Tibial nerve (tissue), 4 donors: ENCODE measurements at regions not wholly inside any gene's neighbourhood (a gene's known extent, or its start where the extent isn't known, plus 50 kb on each side); places are given as distances from the start of the nearest gene placed in this dataset.

Source experiments
- DNase-seq, 2 donors: peaks; one replicate each; pipeline ENCODE4 v3.0.0-alpha.2; 2019; ENCODE audit warnings: low spot score in 2 of 2
- H3K27ac ChIP-seq, 4 donors: fragments of 200-600 bp; sonication (generic) in 3 of 4; one replicate each; pipeline ENCODE4 v1.5.1; 2017 to 2019; ENCODE audit warnings: mild to moderate bottlenecking in 1 of 4
- H3K27me3 ChIP-seq, 2 donors: fragments of 200-600 bp; sonication (generic) in 1 of 2; one replicate each; pipeline versions ENCODE4 v1.5.1 to v1.6.0; 2017 to 2019
- H3K36me3 ChIP-seq, 3 donors: fragments of 200-600 bp; sonication (generic); one replicate each; pipeline ENCODE4 v1.5.1; 2018 to 2019
- H3K4me1 ChIP-seq, 4 donors: fragments of 200-600 bp; sonication (generic) in 3 of 4; one replicate each; pipeline ENCODE4 v1.5.1; 2017 to 2019
- H3K4me3 ChIP-seq, 4 donors: fragments of 200-600 bp; sonication (generic) in 3 of 4; one replicate each; pipeline ENCODE4 v1.5.1; 2017 to 2019; ENCODE audit warnings: mild to moderate bottlenecking in 1 of 4, moderate library complexity in 1 of 4
- H3K9me3 ChIP-seq, 4 donors: fragments of 200-600 bp; sonication (generic) in 3 of 4; one replicate each; pipeline ENCODE4 v1.5.1; 2017 to 2019
- CTCF ChIP-seq, 5 experiments: fragments of 200-600 bp in 3 of 5; fragments of 450-650 bp in 2 of 5; sonication (generic) in 3 of 5; IDR thresholded peaks; one replicate each; pipeline ENCODE4 v1.5.1; 2016 to 2019; ENCODE audit warnings: antibody characterized with exemption in 5 of 5, mild to moderate bottlenecking in 3 of 5, moderate library complexity in 2 of 5
- EP300 ChIP-seq, 2 donors: sonication (generic); formaldehyde crosslinking; IDR thresholded peaks; one replicate each; pipeline ENCODE4 v1.6.1; 2017; ENCODE audit warnings: antibody characterized with exemption in 2 of 2, mild to moderate bottlenecking in 1 of 2
- POLR2A ChIP-seq, 2 donors: fragments of 450-650 bp; IDR thresholded peaks; one replicate each; pipeline ENCODE4 v1.6.1; 2017; ENCODE audit warnings: antibody characterized with exemption in 2 of 2, mild to moderate bottlenecking in 2 of 2, moderate library complexity in 2 of 2
- WGBS, 2 donors: methylation state at CpG; one replicate each; pipeline ENCODE4 v1.1.5; 2018; 5-methylcytosine and 5-hydroxymethylcytosine counted together

- Histone ChIP-seq H3K27ac (no peak overlapping the region), H3K27me3 (no peaks in the 10 kb centered on the region), H3K4me1 (no peaks in the 10 kb centered on the region), H3K4me3 (no peak overlapping the region), H3K36me3 (no peaks in the 10 kb centered on the region), H3K9me3 (no peaks in the 10 kb centered on the region)
- DNase-seq = no peak
- TF ChIP-seq POLR2A (IDR thresholded peaks at IDR 0.05) (no peak), CTCF (IDR thresholded peaks at IDR 0.05) (no peak), EP300 (IDR thresholded peaks at IDR 0.05) (no peak)
- 67 to 72% methylated on average over 3 of the region's 3 CpGs for WGBS, 2 donors
Observed at GRCh38 chr11:24375931-24376330, 120.9 kb upstream of the LUZP2 start.

- 88 to 97% methylated on average over 2 of the region's 2 CpGs for WGBS, 2 donors
- H3K27me3 ChIP-seq = no peaks in the 10 kb centered on the region
- no peak for DNase-seq
- TF ChIP-seq POLR2A (IDR thresholded peaks at IDR 0.05) = no peak
- TF ChIP-seq EP300 (IDR thresholded peaks at IDR 0.05) = no peak
- TF ChIP-seq CTCF (IDR thresholded peaks at IDR 0.05) = no peak
- no peak overlapping the region for H3K27ac ChIP-seq
- no peaks in the 10 kb centered on the region for H3K4me1 ChIP-seq
- no peaks in the 10 kb centered on the region for H3K9me3 ChIP-seq
- no peaks in the 10 kb centered on the region for H3K36me3 ChIP-seq
- no peak overlapping the region for H3K4me3 ChIP-seq
Observed at GRCh38 chr11:24383137-24383536, 113.7 kb upstream of the LUZP2 start.

- Histone ChIP-seq H3K27ac (no peak overlapping the region), H3K9me3 (no peaks in the 10 kb centered on the region), H3K36me3 (no peaks in the 10 kb centered on the region), H3K4me3 (no peak overlapping the region), H3K4me1 (no peaks in the 10 kb centered on the region), H3K27me3 (no peaks in the 10 kb centered on the region)
- TF ChIP-seq POLR2A (IDR thresholded peaks at IDR 0.05) (no peak), EP300 (IDR thresholded peaks at IDR 0.05) (no peak), CTCF (IDR thresholded peaks at IDR 0.05) (no peak)
- DNase-seq = no peak
- WGBS, 2 donors = 54 to 72% methylated on average over 3 of the region's 3 CpGs
Observed at GRCh38 chr11:24384240-24384639, 112.6 kb upstream of the LUZP2 start.

GRCh38 chr11:24386546-24387397 is 110.1 kb upstream of the LUZP2 start:
- Histone ChIP-seq H3K9me3 (no peaks in the 10 kb centered on the region), H3K36me3 (no peaks in the 10 kb centered on the region), H3K4me3 (no peak overlapping the region), H3K4me1 (no peaks in the 10 kb centered on the region), H3K27me3 (no peaks in the 10 kb centered on the region), H3K27ac (no peak overlapping the region)
- 52 to 56% methylated on average over 6 of the region's 6 CpGs for WGBS, 2 donors
- DNase-seq = no peak
- no peak for TF ChIP-seq POLR2A (IDR thresholded peaks at IDR 0.05)
- TF ChIP-seq CTCF (IDR thresholded peaks at IDR 0.05) = no peak
- TF ChIP-seq EP300 (IDR thresholded peaks at IDR 0.05) = no peak

- no peak for DNase-seq
- H3K27me3 ChIP-seq = no peaks in the 10 kb centered on the region
- no peak for TF ChIP-seq POLR2A (IDR thresholded peaks at IDR 0.05)
- no peak for TF ChIP-seq EP300 (IDR thresholded peaks at IDR 0.05)
- no peak for TF ChIP-seq CTCF (IDR thresholded peaks at IDR 0.05)
- no peak overlapping the region for H3K27ac ChIP-seq
- WGBS, 2 donors = 89 to 90% methylated on average over 5 of the region's 5 CpGs
- H3K4me3 ChIP-seq = no peak overlapping the region
- H3K4me1 ChIP-seq = no peaks in the 10 kb centered on the region
- no peaks in the 10 kb centered on the region for H3K36me3 ChIP-seq
- no peaks in the 10 kb centered on the region for H3K9me3 ChIP-seq
Observed at GRCh38 chr11:24389575-24389974, 107.3 kb upstream of the LUZP2 start.
